NOMO-1 (cell line): ENCODE measurements at regions not wholly inside any gene's neighbourhood (a gene's known extent, or its start where the extent isn't known, plus 50 kb on each side); places are given as distances from the start of the nearest gene placed in this dataset.

ENCODE experiments used
- DNase-seq, 2 experiments: peaks; one replicate each; lab custom pipeline; 2025; ENCODE audit not compliant: unreplicated experiment in 2 of 2; lab: John Stamatoyannopoulos, UW

- no peak for DNase-seq
These were observed 246.5 kb downstream of the FOXL1 start for GRCh38 chr16:86824751-86825296.

- no peak for DNase-seq
These were observed 247.3 kb downstream of the FOXL1 start for GRCh38 chr16:86825631-86826030.

- DNase-seq: no peak
These were observed 248.6 kb downstream of the FOXL1 start for GRCh38 chr16:86826941-86827340.

GRCh38 chr16:86827521-86827920, 249.2 kb downstream of the FOXL1 start:
- no peak for DNase-seq

GRCh38 chr16:86828202-86828601, 249.9 kb downstream of the FOXL1 start:
- no peak for DNase-seq

- DNase-seq: no peak
These were observed 250.3 kb downstream of the FOXL1 start for GRCh38 chr16:86828653-86829052.

GRCh38 chr16:86831366-86831765, 253.0 kb downstream of the FOXL1 start:
- no peak for DNase-seq

GRCh38 chr16:86833136-86833535, 254.8 kb downstream of the FOXL1 start:
- DNase-seq: no peak

GRCh38 chr16:86834451-86835035, 256.2 kb downstream of the FOXL1 start:
- DNase-seq: no peak

- no peak for DNase-seq
These were observed 257.6 kb downstream of the FOXL1 start for GRCh38 chr16:86835982-86836381.

GRCh38 chr16:86836503-86837129, 258.3 kb downstream of the FOXL1 start:
- DNase-seq: no peak

- DNase-seq: no peak
These were observed 265.5 kb downstream of the FOXL1 start for GRCh38 chr16:86843812-86844211.

GRCh38 chr16:86844695-86845094, 266.3 kb downstream of the FOXL1 start:
- DNase-seq: no peak

- DNase-seq: no peak
These were observed 267.8 kb downstream of the FOXL1 start for GRCh38 chr16:86846136-86846535.

- no peak for DNase-seq
These were observed 270.5 kb downstream of the FOXL1 start for GRCh38 chr16:86848821-86849220.

- no peak for DNase-seq
These were observed 272.3 kb downstream of the FOXL1 start for GRCh38 chr16:86850670-86851069.

GRCh38 chr16:86852135-86852534, 273.8 kb downstream of the FOXL1 start:
- DNase-seq: no peak

GRCh38 chr16:86854058-86854621, 275.8 kb downstream of the FOXL1 start:
- no peak for DNase-seq

- DNase-seq: no peak
These were observed 276.4 kb downstream of the FOXL1 start for GRCh38 chr16:86854626-86855294.

- DNase-seq: no peak
These were observed 278.7 kb downstream of the FOXL1 start for GRCh38 chr16:86856946-86857586.

GRCh38 chr16:86857807-86858206, 279.5 kb downstream of the FOXL1 start:
- no peak for DNase-seq
